IPS-18a (cell line): ENCODE measurements at regions not wholly inside any gene's neighbourhood (a gene's known extent, or its start where the extent isn't known, plus 50 kb on each side); places are given as distances from the start of the nearest gene placed in this dataset.

Experiments used
- H3K27ac ChIP-seq: one replicate; pipeline ENCODE4 v1.5.1; 2013; ENCODE audit warnings: low read length
- H3K27me3 ChIP-seq: one replicate; pipeline ENCODE4 v1.6.1; 2013; ENCODE audit warnings: mild to moderate bottlenecking, low read length; ENCODE audit not compliant: control insufficient read depth, insufficient read depth
- H3K36me3 ChIP-seq: one replicate; pipeline ENCODE4 v1.6.1; 2013; ENCODE audit warnings: low read depth, low read length; ENCODE audit not compliant: control insufficient read depth
- H3K4me1 ChIP-seq: one replicate; pipeline ENCODE4 v1.6.1; 2013; ENCODE audit warnings: low read depth, low read length; ENCODE audit not compliant: control insufficient read depth
- H3K4me3 ChIP-seq: one replicate; pipeline ENCODE4 v1.5.1; 2013; ENCODE audit warnings: low read length
- H3K9ac ChIP-seq: one replicate; pipeline ENCODE4 v1.6.1; 2013; ENCODE audit warnings: mild to moderate bottlenecking, low read length, moderate library complexity
- H3K9me3 ChIP-seq: one replicate; pipeline ENCODE4 v1.6.1; 2013; ENCODE audit warnings: low read depth, low read length; ENCODE audit not compliant: control insufficient read depth

DNA sequence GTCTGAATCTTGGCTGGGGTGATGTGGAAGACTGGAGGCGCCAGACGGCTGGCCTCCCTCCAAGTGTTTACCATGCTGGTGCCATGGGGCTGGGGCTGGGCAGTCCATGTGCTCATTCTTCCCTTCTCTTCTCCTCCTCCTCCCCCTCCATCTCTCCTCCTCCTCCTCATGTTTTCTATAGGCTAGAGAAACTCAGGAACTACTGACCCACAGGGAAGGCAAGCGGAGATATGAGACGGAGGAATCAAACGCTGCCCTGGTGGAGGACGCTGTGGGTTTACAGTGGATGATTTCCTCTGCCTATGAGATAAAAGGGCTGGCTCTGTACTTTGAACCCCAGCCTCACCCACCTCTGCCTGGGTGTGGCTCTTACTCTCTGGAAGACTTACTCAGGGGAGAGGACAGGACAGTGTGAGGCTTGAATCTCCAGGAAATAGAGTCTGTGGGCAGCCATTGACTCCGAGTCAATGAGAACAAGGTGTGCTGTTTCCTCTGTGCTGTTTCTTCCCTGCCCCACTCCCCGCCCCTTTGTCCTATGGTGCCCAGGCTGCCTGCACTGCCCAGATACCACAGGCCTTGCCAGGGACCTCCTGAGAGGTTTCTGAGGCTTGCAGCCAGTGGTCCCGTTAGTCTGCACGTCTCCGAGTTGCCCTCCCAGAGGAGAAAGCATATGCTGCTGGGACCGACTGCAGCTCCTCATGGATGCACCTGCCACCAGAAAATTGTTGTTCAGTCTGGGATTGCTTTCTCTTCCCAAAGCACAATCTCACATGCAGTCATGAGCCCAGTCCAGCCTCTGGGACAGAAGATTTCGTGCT, 132.6 kb upstream of the ARHGAP5 start:
- Histone ChIP-seq H3K4me3 (no peak overlapping the region), H3K4me1 (no peaks in the 10 kb centered on the region), H3K9me3 (no peaks in the 10 kb centered on the region), H3K9ac (no peak overlapping the region), H3K27ac (no peak overlapping the region), H3K27me3 (no peaks in the 10 kb centered on the region), H3K36me3 (no peaks in the 10 kb centered on the region)

DNA sequence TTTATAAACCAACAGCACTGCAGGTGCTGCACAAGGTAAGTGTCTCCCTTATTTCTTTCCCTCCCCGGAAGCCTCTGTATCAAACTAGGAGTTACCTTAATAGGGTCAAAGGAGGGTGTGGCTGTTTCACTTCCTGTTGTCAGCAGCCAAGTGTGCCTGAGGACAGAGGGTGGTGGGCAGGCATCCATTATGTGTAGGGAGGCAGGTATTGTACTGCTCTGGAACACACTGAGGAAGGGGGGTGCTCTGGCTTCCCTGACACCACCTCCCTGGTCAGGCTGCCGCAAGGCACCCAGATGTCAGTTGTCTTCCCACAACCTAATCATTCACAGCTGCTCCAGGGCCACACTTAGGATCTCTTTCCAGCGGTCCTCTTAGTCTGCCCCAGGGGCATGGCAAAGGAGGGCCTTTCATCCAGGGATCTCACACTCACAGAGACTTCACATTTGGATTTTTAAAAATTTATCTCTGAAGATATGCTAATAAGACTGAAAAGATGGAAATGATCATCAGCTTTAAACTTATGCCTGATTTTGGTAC, 132.0 kb upstream of the ARHGAP5 start:
- H3K27ac ChIP-seq = no peak overlapping the region
- H3K27me3 ChIP-seq = no peaks in the 10 kb centered on the region
- H3K9ac ChIP-seq = no peak overlapping the region
- H3K9me3 ChIP-seq = no peaks in the 10 kb centered on the region
- peaks cover 2% of the 10 kb centered on the region for H3K4me1 ChIP-seq
- no peaks in the 10 kb centered on the region for H3K36me3 ChIP-seq
- H3K4me3 ChIP-seq = no peak overlapping the region

DNA sequence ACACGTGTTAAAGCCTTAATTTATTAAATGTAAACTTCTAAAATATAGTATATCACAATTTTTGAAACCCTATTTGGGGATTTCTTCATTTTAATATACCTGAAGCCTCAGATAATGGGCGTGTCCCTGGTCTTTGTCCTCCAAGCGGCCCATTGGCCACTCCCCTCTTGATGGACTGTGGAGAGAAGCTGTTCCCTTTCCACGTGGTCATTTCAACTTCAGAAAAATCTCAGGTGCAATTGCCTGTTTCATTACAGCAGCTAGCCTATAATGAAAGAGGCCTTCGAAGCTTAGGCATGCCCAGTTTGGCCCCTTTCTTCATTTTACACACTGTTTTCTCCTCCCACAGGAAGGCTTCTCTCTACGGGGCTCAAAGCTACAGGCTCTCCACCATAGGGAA, 131.4 kb upstream of the ARHGAP5 start:
- Histone ChIP-seq H3K27ac (no peak overlapping the region), H3K36me3 (no peaks in the 10 kb centered on the region), H3K27me3 (no peaks in the 10 kb centered on the region), H3K9me3 (no peaks in the 10 kb centered on the region), H3K4me3 (no peak overlapping the region), H3K4me1 (peaks cover 8% of the 10 kb centered on the region), H3K9ac (no peak overlapping the region)

DNA sequence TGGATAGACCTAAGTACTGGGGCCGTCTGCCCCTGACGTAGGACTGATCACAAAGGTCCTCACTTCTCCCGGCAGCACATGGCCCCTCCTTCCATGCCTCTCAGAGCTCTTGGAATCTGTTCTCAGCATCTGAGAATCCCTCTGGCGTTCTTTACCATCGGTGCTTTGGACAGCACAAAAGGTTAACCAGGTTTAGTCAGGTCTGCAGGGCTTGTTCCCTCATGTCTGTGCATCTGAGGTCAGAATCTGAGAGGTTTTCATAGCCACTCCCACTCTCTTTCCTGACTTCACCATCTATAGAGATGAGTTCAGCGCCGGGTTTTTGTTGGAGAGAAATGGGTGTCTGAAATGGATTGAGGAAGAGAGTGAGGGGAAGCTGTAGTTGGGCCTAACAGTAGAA, 130.0 kb upstream of the ARHGAP5 start:
- Histone ChIP-seq H3K27ac (no peak overlapping the region), H3K4me1 (peaks cover 22% of the 10 kb centered on the region)

DNA sequence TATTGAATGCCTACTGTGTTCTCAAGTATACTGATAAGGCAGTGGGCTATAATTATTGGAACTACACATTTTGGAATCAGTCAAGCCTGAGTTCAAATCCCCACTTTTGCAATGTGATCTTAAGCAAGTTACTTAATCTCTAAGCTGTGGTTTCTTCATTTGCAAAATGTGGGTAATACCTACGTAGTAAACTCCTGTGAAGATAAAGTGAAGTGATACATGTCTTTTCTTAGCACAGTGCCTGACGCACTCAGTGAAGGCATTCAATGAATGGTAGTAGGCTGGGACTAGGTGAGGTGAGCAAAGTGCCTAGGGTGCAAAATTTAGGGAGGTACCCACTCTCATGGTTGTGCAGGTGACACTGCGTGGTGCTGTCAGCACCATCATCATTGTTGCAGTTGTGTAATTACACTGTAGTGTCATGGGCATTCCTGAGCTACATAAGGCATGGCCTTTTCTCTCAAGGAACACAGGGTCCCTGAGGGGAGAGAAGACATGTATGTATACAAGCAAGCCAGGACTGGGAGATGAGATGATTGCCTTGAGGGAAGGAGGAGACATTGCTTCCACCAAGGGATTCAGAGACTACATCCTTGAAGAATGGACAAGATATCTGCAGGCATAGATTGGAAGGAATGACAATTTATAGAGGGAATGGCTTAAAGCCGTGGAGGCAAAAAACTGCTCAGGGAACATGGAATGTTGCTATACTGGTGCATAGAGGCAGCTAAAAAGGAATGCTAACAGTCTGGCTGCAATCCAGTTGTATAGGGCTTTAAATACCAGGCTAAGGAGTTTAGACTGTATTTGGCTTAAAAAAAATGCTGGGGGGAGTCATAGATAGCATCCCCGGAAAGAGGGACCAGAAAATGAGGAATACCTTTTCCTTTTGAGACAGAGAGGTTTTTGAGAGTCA, 129.2 kb upstream of the ARHGAP5 start:
- no peaks in the 10 kb centered on the region for H3K9me3 ChIP-seq
- H3K4me1 ChIP-seq = peaks cover 23% of the 10 kb centered on the region
- H3K27me3 ChIP-seq = no peaks in the 10 kb centered on the region
- no peak overlapping the region for H3K9ac ChIP-seq
- H3K27ac ChIP-seq = no peak overlapping the region
- H3K4me3 ChIP-seq = no peak overlapping the region
- H3K36me3 ChIP-seq = no peaks in the 10 kb centered on the region

More for the DNA sequence above, 130.0 kb upstream of the ARHGAP5 start:
- Histone ChIP-seq H3K4me3 (no peak overlapping the region), H3K9ac (no peak overlapping the region), H3K9me3 (no peaks in the 10 kb centered on the region), H3K27me3 (no peaks in the 10 kb centered on the region), H3K36me3 (no peaks in the 10 kb centered on the region)

DNA sequence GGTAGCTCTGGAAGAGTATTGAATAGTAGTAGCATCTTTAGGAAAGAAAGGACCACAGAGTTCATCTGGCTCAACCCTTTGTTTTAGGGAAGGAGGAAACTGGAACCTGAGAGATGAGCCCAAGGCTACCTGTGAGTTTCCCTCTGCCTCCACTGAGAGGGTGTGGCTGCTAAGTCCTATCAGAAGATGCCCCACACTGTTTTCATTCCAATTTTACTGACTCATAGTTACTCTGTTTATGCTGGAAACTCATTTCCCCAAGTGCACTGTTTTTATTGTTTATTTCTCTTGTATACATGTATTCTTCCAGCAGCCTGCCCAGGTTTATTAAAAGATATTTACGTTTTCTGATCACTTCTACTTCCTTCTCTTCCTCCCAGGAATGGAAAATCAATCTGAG, 127.4 kb upstream of the ARHGAP5 start:
- Histone ChIP-seq H3K9me3 (no peaks in the 10 kb centered on the region), H3K27me3 (no peaks in the 10 kb centered on the region), H3K9ac (no peak overlapping the region), H3K27ac (no peak overlapping the region), H3K36me3 (no peaks in the 10 kb centered on the region), H3K4me3 (no peak overlapping the region), H3K4me1 (peaks cover 23% of the 10 kb centered on the region)

DNA sequence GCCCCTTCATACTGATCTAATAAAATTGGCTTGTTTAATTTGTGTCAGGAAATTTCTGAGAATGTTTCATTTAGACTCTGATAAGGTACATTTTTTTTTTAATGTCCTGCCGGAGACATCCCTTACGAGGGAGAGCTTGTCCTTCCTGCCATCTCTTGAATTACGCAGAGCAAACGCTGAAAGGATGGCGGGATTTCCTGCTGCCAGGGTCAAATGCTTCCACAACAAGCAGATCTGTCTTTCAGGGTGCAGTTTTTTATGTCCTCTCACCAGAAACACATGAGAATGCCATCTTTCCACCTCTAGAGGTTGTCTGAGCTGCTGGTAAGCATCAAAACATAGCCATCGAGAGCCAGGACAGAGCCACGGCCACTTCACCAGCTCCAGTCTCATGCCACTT, 126.8 kb upstream of the ARHGAP5 start:
- Histone ChIP-seq H3K36me3 (no peaks in the 10 kb centered on the region), H3K27me3 (no peaks in the 10 kb centered on the region), H3K9me3 (no peaks in the 10 kb centered on the region), H3K4me1 (peaks cover 23% of the 10 kb centered on the region), H3K4me3 (peak overlapping the region; percentile 23), H3K27ac (no peak overlapping the region), H3K9ac (no peak overlapping the region)

DNA sequence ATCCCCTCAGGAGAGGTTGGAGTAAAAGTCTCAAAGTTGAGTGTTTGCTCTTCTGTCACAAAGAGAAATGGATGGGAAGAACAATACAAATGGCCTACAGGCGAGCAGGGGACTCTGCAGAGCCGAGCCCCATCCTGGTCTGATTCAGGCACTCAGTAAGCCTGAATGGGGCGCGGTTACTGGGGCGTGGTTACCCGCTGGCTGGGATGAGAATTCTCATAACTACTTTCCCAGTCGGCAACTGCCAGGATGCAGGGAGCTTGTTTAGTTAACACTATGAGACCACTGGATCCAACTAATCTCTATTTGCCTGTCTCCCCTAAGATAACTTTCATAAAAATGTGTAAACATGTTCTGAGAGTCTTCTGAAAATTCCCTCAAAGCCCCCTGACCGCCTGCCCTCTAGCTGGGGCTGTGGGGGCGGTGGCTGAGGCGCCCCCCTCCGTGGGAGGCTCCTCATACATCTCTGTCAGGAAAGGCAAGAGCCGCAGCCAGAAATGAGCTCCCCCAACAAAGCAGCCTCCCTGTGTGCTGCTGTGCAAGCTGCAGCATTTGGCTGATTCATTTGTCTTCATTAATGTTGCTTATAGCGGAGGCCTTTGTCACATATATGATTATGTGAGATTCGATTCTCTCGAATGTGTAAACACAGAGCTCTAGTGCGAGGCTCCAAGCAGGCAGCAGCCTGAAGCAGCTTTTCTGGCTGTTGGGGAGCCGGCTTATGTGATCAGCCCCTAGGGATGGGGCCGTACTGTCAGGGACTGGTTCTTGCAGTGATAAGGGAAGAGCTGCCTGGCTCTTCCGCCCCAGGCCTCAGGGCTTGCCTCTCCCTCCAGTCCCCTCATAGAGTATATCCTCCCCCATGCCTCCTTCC, 126.1 kb upstream of the ARHGAP5 start:
- H3K27ac ChIP-seq = no peak overlapping the region
- H3K4me1 ChIP-seq = peaks cover 23% of the 10 kb centered on the region
- H3K4me3 ChIP-seq = peak overlapping the region; percentile 23
- no peaks in the 10 kb centered on the region for H3K9me3 ChIP-seq
- no peaks in the 10 kb centered on the region for H3K27me3 ChIP-seq
- no peaks in the 10 kb centered on the region for H3K36me3 ChIP-seq
- H3K9ac ChIP-seq = no peak overlapping the region

DNA sequence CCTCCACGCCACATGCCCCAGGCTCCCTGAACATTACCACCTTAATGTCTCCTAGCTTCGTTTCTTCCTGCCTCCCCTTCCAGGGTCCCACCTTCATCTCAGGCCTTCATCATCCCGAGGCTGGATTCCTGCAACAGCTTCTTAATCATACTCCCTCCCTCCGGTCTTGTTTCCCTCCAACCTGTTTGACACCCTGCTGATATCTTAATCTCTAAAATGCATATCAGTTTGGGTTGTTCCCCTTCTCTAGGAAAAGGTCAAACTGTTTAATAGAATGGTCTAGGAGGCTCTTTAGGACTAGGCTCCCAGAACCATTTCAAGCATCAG, 125.5 kb upstream of the ARHGAP5 start:
- Histone ChIP-seq H3K27me3 (no peaks in the 10 kb centered on the region), H3K27ac (no peak overlapping the region), H3K36me3 (no peaks in the 10 kb centered on the region), H3K9ac (no peak overlapping the region), H3K4me1 (peaks cover 23% of the 10 kb centered on the region), H3K4me3 (no peak overlapping the region), H3K9me3 (no peaks in the 10 kb centered on the region)

DNA sequence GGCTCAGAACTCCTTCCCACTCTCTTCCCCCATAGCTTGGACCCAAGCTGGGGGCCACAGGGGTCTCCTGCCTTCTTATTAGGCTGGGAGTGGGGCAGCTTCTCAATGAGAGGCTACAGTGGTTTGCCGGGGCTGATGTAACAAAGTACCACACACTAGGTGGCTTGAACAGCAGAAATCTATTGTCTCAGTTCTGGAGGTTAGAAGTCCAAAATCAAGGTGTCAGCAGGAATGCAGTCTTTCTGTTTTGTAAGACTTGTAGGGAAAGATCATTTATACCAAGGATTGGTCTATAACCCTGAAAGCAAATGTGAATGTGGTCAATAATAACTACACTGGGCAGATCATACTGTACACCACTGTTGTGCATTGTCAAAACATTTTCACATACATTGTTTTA, 124.5 kb upstream of the ARHGAP5 start:
- Histone ChIP-seq H3K27ac (no peak overlapping the region), H3K4me1 (peaks cover 23% of the 10 kb centered on the region), H3K4me3 (no peak overlapping the region), H3K36me3 (no peaks in the 10 kb centered on the region), H3K9ac (no peak overlapping the region), H3K27me3 (no peaks in the 10 kb centered on the region), H3K9me3 (no peaks in the 10 kb centered on the region)

DNA sequence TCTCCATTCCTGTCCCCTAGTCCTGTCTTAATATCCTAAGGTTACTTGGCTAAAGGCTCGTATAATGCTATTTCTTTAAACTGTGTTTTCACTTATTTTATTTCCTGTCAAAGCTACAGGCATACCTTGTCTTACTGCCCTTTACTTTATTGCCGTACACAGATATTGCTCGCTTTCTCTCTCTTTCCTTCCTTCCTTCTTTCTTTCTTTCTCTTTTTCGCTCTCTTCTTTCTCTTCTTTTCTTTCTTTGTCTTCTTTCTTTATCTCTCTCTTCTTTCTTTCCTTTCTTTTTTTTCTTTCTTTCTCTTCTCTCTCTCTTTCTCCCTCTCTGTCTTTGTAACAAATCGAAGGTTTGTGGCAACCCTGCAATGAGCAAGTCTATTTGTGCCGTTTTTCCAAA, 123.9 kb upstream of the ARHGAP5 start:
- Histone ChIP-seq H3K4me1 (peaks cover 23% of the 10 kb centered on the region), H3K4me3 (no peak overlapping the region), H3K36me3 (no peaks in the 10 kb centered on the region), H3K9ac (no peak overlapping the region), H3K27me3 (no peaks in the 10 kb centered on the region), H3K9me3 (no peaks in the 10 kb centered on the region), H3K27ac (no peak overlapping the region)
